Uterus (tissue), 2 donors: ENCODE measurements at regions not wholly inside any gene's neighbourhood (a gene's known extent, or its start where the extent isn't known, plus 50 kb on each side); places are given as distances from the start of the nearest gene placed in this dataset.

Source experiments
- POLR2A ChIP-seq, 2 donors: fragments of 450-650 bp; IDR thresholded peaks; one replicate each; pipeline ENCODE4 v1.6.1; 2016; ENCODE audit warnings: antibody characterized with exemption in 2 of 2, mild to moderate bottlenecking in 1 of 2, moderate library complexity in 1 of 2
- TF ChIP-seq, protein P1 (sequence below), 4 experiments: fragments of 200-600 bp in 2 of 4; fragments of 450-650 bp in 2 of 4; sonication (generic) in 2 of 4; IDR thresholded peaks; one replicate each; pipeline ENCODE4 v1.5.1; 2016 to 2019; ENCODE audit warnings: antibody characterized with exemption in 4 of 4, mild to moderate bottlenecking in 2 of 4, moderate library complexity in 1 of 4

DNA sequence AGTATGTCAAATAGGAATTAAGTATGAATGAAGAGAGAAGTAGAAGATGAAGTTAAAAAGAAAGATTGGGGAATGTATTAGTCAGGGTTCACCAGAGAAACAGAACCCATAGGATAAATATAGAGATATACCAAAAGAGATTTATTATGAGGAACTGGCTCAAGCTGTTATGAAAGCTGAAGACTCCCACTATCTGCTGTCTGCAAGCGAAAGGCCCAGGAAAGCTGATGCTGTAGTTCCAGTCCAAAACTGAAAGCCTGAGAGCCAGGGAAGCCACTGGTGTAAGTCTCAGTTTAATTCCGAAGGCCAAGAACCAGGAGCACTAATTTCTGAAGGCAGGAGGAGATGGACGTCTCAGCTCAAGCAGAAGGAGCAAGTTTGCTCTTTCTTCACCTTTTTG lies 200.9 kb upstream of the FN1 start:
- TF ChIP-seq, protein P1, sequence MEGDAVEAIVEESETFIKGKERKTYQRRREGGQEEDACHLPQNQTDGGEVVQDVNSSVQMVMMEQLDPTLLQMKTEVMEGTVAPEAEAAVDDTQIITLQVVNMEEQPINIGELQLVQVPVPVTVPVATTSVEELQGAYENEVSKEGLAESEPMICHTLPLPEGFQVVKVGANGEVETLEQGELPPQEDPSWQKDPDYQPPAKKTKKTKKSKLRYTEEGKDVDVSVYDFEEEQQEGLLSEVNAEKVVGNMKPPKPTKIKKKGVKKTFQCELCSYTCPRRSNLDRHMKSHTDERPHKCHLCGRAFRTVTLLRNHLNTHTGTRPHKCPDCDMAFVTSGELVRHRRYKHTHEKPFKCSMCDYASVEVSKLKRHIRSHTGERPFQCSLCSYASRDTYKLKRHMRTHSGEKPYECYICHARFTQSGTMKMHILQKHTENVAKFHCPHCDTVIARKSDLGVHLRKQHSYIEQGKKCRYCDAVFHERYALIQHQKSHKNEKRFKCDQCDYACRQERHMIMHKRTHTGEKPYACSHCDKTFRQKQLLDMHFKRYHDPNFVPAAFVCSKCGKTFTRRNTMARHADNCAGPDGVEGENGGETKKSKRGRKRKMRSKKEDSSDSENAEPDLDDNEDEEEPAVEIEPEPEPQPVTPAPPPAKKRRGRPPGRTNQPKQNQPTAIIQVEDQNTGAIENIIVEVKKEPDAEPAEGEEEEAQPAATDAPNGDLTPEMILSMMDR (IDR thresholded peaks at IDR 0.05) = no peak
- TF ChIP-seq POLR2A (IDR thresholded peaks at IDR 0.05) = no peak
